GM23248 (cell line): ENCODE measurements at regions not wholly inside any gene's neighbourhood (a gene's known extent, or its start where the extent isn't known, plus 50 kb on each side); places are given as distances from the start of the nearest gene placed in this dataset.

Experiments
- DNase-seq: peaks from one replicate; pipeline ENCODE4 v3.0.0-alpha.2; 2015
- H2AFZ ChIP-seq: fragments of 200-600 bp; sonication (generic); 2 replicates; pipeline ENCODE4 v1.6.1; 2016; ENCODE audit warnings: antibody characterized with exemption
- H3F3A ChIP-seq: fragments of 200-600 bp; sonication (generic); 2 replicates; pipeline ENCODE4 v1.6.1; 2016; ENCODE audit warnings: mild to moderate bottlenecking, antibody characterized with exemption, mixed run types; ENCODE audit not compliant: insufficient read depth
- H3K27ac ChIP-seq: fragments of 200-600 bp; sonication (generic); 2 replicates; pipeline ENCODE4 v1.5.1; 2016; ENCODE audit warnings: mild to moderate bottlenecking
- H3K27me3 ChIP-seq: fragments of 200-600 bp; sonication (generic); replicated peaks from 2 replicates; pipeline ENCODE4 v1.6.1; 2016; ENCODE audit warnings: mild to moderate bottlenecking; ENCODE audit not compliant: insufficient read depth
- H3K36me3 ChIP-seq: fragments of 200-600 bp; sonication (generic); 2 replicates; pipeline ENCODE4 v1.6.1; 2016; ENCODE audit warnings: low read depth, mild to moderate bottlenecking
- H3K4me1 ChIP-seq: fragments of 200-600 bp; sonication (generic); 2 replicates; pipeline ENCODE4 v1.6.1; 2016; ENCODE audit warnings: mild to moderate bottlenecking; ENCODE audit not compliant: insufficient read depth
- H3K4me2 ChIP-seq: fragments of 200-600 bp; sonication (generic); one replicate; pipeline ENCODE4 v1.6.1; 2016; ENCODE audit warnings: mild to moderate bottlenecking; ENCODE audit not compliant: unreplicated experiment
- H3K4me3 ChIP-seq: fragments of 200-600 bp; sonication (generic); 2 replicates; pipeline ENCODE4 v1.5.1; 2016; ENCODE audit warnings: mild to moderate bottlenecking
- H3K79me2 ChIP-seq: fragments of 200-600 bp; sonication (generic); 2 replicates; pipeline ENCODE4 v1.6.1; 2016; ENCODE audit warnings: mild to moderate bottlenecking; ENCODE audit not compliant: insufficient read depth
- H3K9ac ChIP-seq: fragments of 200-600 bp; sonication (generic); 2 replicates; pipeline ENCODE4 v1.6.1; 2016; ENCODE audit warnings: mild to moderate bottlenecking
- H3K9me2 ChIP-seq: fragments of 200-600 bp; sonication (generic); 2 replicates; pipeline ENCODE4 v1.6.1; 2016; ENCODE audit warnings: mixed run types, mild to moderate bottlenecking, moderate library complexity; ENCODE audit not compliant: insufficient read depth
- H3K9me3 ChIP-seq: fragments of 200-600 bp; sonication (generic); one replicate; pipeline ENCODE4 v1.6.1; 2017; ENCODE audit warnings: low read depth
- H4K20me1 ChIP-seq: fragments of 200-600 bp; sonication (generic); 2 replicates; pipeline ENCODE4 v1.6.0; 2016; ENCODE audit not compliant: insufficient read depth
- EZH2 ChIP-seq: fragments of 200-600 bp; sonication (generic); IDR thresholded peaks from 2 replicates; pipeline ENCODE4 v1.6.1; 2018; ENCODE audit warnings: antibody characterized with exemption, mild to moderate bottlenecking; ENCODE audit not compliant: insufficient read depth, poor library complexity, severe bottlenecking
- EZH2phosphoT487 ChIP-seq: fragments of 200-600 bp; sonication (generic); IDR thresholded peaks from 2 replicates; pipeline ENCODE4 v1.6.1; 2018; ENCODE audit warnings: antibody characterized with exemption, moderate library complexity, mild to moderate bottlenecking, low read depth; ENCODE audit not compliant: insufficient read depth
- WGBS, 2 experiments: methylation state at CpG; one replicate each; pipeline ENCODE4 v1.1.6; 2015 to 2017; ENCODE audit warnings: low lambda C conversion rate in 2 of 2, low coverage in 1 of 2; ENCODE audit errors: missing lambda C conversion rate in 2 of 2; 5-methylcytosine and 5-hydroxymethylcytosine counted together
- in situ Hi-C: fragments of 300-500 bp; cut with MboI; formaldehyde crosslinking; loops from 2 replicates; pipeline ENCODE4 v1.15.0; 2020

DNA sequence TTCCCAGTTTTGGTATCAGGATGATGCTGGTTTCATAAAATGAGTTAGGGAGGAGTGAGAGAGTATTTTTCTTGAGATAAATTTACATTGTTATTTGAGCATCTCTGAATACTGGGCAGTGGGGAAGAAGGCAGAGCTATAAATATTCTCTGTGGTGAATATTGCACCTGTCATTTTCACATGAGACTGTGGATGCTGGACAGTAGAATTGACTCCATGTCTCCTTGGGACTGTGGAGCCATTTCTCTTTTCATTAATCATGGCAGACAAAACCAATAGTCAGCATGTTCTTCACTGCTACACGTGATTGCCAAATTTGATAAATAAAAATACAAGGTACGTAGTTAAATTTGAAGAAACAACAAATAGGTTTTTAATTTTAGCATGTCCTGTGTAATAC is 81.2 kb upstream of the PHACTR1 start:
- DNase-seq, result no peak
- Histone ChIP-seq H3K9me3 (no peaks in the 10 kb centered on the region), H3K4me2 (no peak overlapping the region), H3K36me3 (no peaks in the 10 kb centered on the region), H3K9ac (no peak overlapping the region), H3K9me2 (no peaks in the 10 kb centered on the region), H3K27ac (no peak overlapping the region), H4K20me1 (no peaks in the 10 kb centered on the region), H3K4me3 (no peak overlapping the region), H3K4me1 (peaks cover 6% of the 10 kb centered on the region; the same call in 1 of the 2 replicates), H3K79me2 (no peaks in the 10 kb centered on the region), H3F3A (peaks cover 7% of the 10 kb centered on the region), H3K27me3 (no peaks in the 10 kb centered on the region), H2AFZ (no peak overlapping the region)
- in situ Hi-C loops, result no loop called here
- TF ChIP-seq EZH2 (no peak), EZH2phosphoT487 (no peak)
- 39 to 43% methylated on average over 2 of the region's 2 CpGs for WGBS, 2 experiments

DNA sequence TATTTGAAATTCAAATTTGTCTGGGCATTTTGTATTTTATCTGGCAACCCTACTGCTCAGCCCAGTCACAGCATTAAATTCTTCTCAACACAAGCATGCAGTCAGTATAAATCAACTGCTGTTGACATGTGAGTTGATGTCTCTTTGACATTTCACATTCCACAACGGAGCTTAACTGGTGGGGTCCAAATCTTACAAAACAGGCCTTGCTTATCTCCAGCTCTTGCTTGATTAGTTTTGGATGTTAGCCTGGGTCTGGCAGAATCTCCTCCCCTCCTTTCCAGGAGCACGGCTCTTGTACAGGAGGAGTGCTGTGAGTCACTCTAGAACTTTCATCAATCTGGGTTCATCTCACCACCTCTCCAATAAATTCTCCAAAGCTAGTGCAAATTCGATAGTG is 80.8 kb upstream of the PHACTR1 start:
- no peak overlapping the region for H3K27ac ChIP-seq
- TF ChIP-seq EZH2 (no peak), EZH2phosphoT487 (no peak)
- H3K9me3 ChIP-seq, result no peaks in the 10 kb centered on the region
- no peak overlapping the region for H2AFZ ChIP-seq
- H3K9ac ChIP-seq, result no peak overlapping the region
- H3K4me2 ChIP-seq, result no peak overlapping the region
- H3K9me2 ChIP-seq, result no peaks in the 10 kb centered on the region
- H3K36me3 ChIP-seq, result no peaks in the 10 kb centered on the region
- H3F3A ChIP-seq, result peaks cover 7% of the 10 kb centered on the region
- in situ Hi-C loops, result no loop called here
- no peaks in the 10 kb centered on the region for H3K79me2 ChIP-seq
- H3K4me1 ChIP-seq, result peaks cover 6% of the 10 kb centered on the region; the same call in 1 of the 2 replicates
- WGBS, 2 experiments, result 22 to 26% methylated on average over 3 of the region's 3 CpGs
- DNase-seq, result peak; percentile 31
- no peaks in the 10 kb centered on the region for H4K20me1 ChIP-seq
- H3K27me3 ChIP-seq, result no peaks in the 10 kb centered on the region
- H3K4me3 ChIP-seq, result no peak overlapping the region

DNA sequence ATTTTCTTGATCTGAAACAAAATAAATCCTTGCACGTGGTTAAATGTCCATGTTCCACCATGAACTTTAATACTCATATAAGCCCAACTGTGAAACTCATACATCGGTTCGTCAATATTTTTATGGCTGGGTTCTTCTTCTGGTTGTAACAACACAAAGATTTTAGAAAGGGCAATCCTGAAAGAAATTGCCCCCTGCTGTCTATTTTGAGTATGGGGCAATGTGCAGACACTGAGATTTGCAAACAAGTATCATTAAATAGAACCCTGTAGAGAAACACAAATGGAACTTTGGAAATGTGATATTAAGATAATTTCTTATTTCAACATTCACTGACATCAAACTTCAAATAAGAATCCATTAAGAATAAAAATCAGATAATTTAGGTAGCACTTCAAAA is 80.2 kb upstream of the PHACTR1 start:
- Histone ChIP-seq H3K4me1 (peaks cover 6% of the 10 kb centered on the region; the same call in 1 of the 2 replicates), H2AFZ (no peak overlapping the region), H3K27me3 (no peaks in the 10 kb centered on the region), H3F3A (peaks cover 7% of the 10 kb centered on the region), H3K79me2 (no peaks in the 10 kb centered on the region), H3K9me3 (no peaks in the 10 kb centered on the region), H3K9ac (no peak overlapping the region), H3K36me3 (no peaks in the 10 kb centered on the region), H3K9me2 (no peaks in the 10 kb centered on the region), H3K4me2 (no peak overlapping the region), H3K27ac (no peak overlapping the region), H4K20me1 (no peaks in the 10 kb centered on the region), H3K4me3 (no peak overlapping the region)
- no peak for DNase-seq
- in situ Hi-C loops, result no loop called here
- 89 to 90% methylated on average over 3 of the region's 3 CpGs for WGBS, 2 experiments
- TF ChIP-seq EZH2phosphoT487 (no peak), EZH2 (no peak)

DNA sequence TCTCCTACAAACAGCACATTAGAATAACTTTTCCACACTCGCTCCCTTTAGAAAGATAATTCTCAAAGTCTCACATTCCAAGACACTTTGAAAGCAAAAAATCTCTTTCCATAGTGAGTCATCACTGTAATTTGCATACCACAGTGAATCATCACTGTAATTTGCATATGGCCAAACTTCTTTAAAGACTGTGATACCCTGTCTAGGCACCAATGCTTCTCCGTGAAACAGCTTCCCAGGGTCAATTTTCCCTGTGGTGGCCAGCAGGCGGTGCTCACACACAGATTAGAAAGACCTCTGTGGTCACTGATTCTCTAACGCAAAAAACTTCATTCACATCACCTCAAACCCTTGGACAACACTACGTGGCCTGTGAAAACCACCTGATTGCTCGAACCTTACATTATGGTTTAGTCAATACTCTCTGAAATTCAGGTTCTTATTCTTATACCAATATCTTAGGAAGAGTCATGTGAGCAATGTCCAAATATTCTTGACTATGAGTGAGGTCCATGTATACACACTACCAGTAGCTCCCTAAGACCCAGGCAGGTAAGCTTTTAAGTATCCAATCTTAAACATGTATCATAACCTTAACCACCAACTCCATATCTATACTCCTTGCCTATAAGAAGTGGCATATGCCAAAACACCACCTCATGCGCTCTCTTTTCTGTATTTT is 78.5 kb upstream of the PHACTR1 start:
- DNase-seq, result peak; percentile 88
- Histone ChIP-seq H3K79me2 (no peaks in the 10 kb centered on the region), H3K4me3 (no peak overlapping the region), H3F3A (peaks cover 7% of the 10 kb centered on the region), H3K27ac (no peak overlapping the region), H3K4me2 (peak overlapping the region; percentile 12), H4K20me1 (no peaks in the 10 kb centered on the region), H3K9ac (no peak overlapping the region), H3K4me1 (peaks cover 6% of the 10 kb centered on the region; the same call in 1 of the 2 replicates), H3K9me3 (no peaks in the 10 kb centered on the region), H3K27me3 (no peaks in the 10 kb centered on the region), H3K36me3 (no peaks in the 10 kb centered on the region), H3K9me2 (no peaks in the 10 kb centered on the region), H2AFZ (0 out of 2 replicates have a peak overlapping the region, but pooled peaks have one; percentile 1)
- 16 to 18% methylated on average over 7 of the region's 7 CpGs for WGBS, 2 experiments
- in situ Hi-C loops, result no loop called here
- TF ChIP-seq EZH2phosphoT487 (no peak), EZH2 (no peak)
